ENCODE measurements at regions not wholly inside any gene's neighbourhood (a gene's known extent, or its start where the extent isn't known, plus 50 kb on each side); places are given as distances from the start of the nearest gene placed in this dataset.

DNA sequence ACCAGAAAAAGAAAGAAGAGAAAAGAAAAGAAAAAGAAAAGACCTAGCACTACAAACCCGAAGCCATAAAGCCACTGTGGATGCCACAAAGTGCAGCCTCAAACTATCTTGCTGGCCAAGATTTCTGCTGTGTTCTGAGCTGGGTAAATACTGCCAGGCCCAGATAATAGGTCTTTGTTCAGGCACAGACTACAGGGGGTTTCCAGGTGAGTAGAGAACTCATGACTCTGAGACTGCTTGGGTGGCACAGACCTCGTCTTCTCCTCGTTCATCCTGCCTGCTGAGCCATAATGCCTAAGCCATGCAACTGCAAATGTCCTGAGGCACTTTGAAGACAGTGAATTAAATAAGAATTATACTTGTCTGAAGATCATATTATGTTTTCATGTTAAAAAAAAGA lies 651.8 kb downstream of the LMO4 start:
- no peak for TF ChIP-seq POLR2AphosphoS5 (IDR thresholded peaks at IDR 0.05; ENCODE audit: low read depth, low read length)
- TF ChIP-seq, protein P1, sequence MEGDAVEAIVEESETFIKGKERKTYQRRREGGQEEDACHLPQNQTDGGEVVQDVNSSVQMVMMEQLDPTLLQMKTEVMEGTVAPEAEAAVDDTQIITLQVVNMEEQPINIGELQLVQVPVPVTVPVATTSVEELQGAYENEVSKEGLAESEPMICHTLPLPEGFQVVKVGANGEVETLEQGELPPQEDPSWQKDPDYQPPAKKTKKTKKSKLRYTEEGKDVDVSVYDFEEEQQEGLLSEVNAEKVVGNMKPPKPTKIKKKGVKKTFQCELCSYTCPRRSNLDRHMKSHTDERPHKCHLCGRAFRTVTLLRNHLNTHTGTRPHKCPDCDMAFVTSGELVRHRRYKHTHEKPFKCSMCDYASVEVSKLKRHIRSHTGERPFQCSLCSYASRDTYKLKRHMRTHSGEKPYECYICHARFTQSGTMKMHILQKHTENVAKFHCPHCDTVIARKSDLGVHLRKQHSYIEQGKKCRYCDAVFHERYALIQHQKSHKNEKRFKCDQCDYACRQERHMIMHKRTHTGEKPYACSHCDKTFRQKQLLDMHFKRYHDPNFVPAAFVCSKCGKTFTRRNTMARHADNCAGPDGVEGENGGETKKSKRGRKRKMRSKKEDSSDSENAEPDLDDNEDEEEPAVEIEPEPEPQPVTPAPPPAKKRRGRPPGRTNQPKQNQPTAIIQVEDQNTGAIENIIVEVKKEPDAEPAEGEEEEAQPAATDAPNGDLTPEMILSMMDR (IDR thresholded peaks at IDR 0.05) = no peak
- TF ChIP-seq SIN3A (IDR thresholded peaks at IDR 0.05; ENCODE audit: borderline replicate concordance, insufficient read depth, low read depth, low read length) = no peak

Data from Panc1 (cell line).